HG02981 (cell line): ENCODE measurements at regions not wholly inside any gene's neighbourhood (a gene's known extent, or its start where the extent isn't known, plus 50 kb on each side); places are given as distances from the start of the nearest gene placed in this dataset.

Experiments
- ATAC-seq: cut with Tn5 transposase; IDR thresholded peaks from one replicate; pipeline ENCODE4 v1.9.1; 2021; ENCODE audit warnings: mild to moderate bottlenecking, moderate library complexity; ENCODE audit not compliant: unreplicated experiment

DNA sequence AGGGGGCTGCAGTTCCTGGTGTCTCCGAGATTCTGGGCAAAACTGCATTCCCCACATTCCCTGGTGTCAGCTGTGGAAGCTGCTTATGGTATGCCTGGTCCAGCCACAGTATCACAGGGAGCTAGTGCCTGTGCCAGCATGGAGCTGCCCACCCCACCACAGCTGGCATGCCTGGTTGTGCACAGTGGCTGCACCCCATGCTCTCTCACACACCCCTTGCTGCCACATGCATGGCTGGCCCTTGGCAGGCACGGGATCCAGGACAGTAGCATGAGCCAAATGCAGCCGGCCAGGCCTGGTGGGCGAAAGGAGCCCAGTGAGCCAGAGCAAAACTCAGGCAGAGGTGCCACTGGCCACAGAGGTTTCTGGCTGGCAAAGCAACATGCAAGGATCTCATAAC lies 418.0 kb upstream of the SPOCK3 start:
- ATAC-seq, result no peak

DNA sequence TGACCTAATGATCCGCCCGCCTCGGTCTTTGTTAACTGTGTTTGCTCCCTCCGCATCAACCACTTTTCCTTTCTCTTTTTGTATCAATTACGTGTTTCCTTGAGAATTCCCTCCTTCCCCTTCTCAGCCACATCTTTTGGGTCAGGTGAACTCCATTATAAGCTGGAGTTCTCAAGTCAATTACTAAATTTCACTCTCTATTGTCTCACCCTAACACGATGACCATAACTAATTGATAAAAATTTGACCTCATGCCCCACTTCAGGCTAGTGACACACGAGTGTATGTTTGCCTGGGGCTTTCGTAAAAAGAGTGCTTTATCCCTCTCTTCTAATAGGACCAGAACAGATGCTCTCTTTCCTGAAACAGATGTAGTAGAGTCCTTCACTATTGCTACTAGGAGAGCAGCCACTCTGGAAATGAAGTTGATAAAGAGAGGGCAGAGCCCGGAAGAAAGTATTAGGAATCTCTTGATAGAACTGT lies 403.6 kb upstream of the ANXA10 start:
- ATAC-seq, result no peak

DNA sequence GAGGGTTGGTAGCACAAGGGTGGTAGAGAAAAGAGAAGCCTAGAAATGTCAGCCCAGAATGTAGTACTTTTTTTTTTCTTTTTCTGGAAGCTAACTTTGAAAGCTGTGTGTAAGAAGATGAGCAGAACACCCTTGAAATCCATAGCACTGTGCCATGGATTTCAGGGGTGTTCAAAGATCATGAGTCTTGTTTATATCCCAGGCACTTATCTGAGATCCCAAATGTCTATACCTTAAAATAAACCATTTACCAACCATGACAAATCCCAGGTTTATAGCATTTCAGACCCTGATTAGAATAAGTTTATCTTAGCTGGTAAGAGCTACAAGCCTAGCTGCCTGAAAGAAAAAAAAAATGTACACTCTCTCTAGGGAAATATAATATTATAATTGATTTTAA lies 389.9 kb upstream of the ANXA10 start:
- ATAC-seq, result no peak

DNA sequence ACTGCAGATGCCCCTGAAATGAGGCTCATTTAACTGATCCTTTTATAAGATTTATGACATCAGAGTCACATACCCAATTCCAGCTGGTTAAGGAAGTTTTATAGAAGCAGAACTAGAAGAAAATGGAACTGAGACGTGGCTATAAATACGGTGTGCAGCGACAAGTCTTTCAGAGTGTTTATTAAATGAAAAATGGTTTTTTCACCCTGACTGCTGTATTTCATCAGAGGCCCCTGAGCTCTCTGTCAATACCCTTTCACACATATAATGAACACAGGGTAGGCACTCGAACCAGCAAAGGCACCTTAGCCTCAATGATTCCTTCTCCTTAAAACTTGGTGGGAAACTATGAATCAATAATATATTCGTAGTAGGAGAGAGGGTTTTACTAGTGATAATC lies 380.8 kb upstream of the ANXA10 start:
- ATAC-seq, result no peak

DNA sequence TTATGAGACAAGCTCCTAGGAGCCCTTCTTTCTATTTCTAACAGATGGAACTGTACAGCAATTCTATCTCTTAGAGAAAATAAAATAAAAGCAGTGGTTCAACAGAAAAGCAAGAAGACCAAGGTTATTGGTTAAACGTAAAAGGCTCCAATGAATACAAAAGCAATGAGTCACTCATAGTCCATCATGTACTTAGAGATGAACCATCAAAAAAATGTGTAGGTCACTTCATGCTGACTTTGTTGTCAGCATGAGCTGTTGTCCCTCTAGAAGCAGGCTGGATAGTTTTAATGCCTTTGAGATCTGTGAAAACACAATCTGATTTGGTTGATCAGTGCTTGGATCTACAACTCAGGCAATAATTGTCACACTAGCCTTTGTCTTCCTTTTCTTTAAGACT lies 378.6 kb upstream of the ANXA10 start:
- no peak for ATAC-seq

DNA sequence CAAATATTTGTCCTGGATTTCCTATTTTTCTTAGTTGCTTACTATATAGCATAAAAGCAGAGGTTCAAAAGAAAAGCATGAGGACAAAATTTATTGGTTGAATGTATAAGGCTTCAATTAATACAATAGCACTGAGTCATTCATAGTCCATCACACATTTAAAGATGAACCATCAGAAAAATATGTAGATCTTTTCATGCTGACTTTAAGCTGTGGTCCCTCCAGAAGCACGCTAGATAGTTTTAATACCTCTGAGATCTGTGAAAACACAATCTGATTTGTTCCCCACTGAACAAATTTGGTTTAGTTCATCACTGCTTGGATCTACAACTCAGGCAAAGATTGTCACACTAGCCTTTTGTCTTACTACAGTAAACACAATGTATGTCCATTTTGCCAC lies 377.2 kb upstream of the ANXA10 start:
- no peak for ATAC-seq

DNA sequence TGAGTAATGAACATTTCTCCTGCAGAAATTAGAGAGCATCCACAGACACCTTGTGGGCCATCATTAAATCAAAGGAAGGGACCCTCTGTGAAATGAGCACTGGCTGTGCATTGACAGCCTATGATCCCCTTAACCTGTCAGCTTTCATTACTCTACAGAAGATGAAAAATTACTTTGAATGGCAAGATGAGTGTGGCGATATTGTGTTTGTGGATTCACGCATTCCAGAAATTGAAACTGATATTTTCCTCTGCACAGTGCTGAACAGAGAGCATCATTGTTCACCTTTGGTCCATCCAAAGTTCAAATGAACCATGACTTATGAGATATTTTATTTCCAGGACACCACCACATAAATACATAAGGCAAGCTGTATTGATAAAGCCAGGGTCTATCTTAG lies 374.8 kb upstream of the ANXA10 start:
- ATAC-seq, result no peak

DNA sequence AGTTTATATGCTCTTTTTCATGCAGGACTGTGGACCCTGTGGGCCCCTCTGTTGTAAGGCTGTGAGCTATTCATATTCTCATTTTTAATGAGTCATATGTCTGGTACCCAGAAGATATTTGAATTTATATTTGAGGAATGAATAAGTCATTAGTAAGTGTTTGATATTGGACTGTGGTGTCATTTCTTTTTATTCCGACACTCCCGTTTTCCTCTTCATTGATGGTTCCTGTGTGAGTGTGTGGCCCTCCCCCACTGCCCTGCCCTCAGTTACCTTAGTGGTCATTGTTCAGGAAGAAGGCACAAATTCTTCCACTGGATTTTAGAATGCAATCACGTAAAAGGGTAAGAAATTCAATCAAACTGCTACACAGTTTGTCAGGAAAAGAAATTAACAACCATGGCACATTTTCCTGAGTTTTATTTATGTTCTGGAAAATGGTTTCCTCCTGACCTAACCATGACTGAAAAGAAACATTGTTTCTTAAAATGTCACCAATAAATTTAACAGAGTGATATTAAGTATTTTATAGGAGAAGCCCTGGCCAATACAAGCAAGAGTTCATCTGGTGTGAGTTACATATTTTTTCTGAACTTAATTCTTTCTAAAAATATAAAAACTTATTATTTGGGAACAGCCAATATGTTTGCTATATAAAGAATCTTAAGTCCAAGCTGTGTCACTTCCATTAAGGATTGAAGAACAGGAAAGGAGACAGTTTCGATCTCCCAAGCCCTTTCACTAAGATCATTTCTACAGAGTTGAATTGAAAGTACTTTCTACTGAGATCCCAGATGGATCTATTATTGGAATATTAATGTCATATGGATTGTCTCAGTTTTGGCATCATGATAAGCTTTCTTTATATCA lies 370.5 kb upstream of the ANXA10 start:
- ATAC-seq, result no peak

DNA sequence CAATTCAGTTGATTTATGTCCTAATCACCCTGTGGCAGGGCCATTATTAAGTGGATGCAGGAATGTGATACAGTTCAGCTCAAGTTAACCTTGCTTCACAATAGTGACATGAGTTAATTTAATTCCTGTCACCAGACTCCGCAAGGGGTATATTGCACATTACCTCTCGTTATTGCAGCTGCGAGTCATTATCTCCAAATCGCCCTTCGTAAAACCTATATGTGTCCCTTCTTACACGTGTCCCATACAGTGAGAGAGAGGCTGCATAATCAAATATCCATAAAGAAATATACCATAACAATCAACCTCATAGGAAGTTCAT lies 369.9 kb upstream of the ANXA10 start:
- no peak for ATAC-seq

DNA sequence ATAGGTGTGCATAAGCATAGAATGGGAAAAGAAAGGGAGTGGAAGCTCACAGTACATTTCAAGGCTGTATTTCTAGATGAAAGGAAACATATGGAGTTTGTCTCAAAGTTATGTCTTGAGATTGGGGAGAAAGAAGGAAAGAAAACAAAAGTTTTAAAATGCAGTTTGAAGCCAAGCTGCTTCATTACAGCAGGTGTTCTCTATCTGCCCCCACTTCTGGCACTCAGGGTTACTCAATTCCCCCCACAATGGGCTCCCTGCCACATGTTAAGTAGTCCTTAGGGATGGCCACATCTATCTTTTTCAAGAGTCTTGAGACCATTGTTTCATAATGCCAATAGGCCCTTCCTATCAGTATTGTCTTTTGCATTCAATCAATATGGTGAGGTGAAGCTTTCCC lies 367.4 kb upstream of the ANXA10 start:
- no peak for ATAC-seq

DNA sequence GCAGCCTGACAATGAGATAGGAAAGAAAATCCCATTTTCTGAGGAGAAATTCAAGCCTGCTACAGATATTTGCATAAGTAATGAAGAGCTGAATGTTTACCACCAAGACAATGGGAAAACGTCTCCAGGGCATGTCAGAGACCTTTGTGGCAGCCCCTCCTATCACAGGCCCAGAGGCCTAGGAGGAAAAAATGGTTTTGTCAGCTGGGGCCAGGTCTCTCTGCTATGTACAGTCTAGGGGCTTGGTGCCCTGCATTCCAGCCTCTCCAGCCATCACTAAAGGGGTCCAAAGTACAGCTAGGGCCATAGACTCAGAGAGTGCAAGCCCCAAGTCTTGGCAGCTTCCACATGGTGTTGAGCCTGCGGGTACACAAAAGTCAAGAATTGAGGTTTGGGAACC lies 361.6 kb upstream of the ANXA10 start:
- ATAC-seq, result no peak

DNA sequence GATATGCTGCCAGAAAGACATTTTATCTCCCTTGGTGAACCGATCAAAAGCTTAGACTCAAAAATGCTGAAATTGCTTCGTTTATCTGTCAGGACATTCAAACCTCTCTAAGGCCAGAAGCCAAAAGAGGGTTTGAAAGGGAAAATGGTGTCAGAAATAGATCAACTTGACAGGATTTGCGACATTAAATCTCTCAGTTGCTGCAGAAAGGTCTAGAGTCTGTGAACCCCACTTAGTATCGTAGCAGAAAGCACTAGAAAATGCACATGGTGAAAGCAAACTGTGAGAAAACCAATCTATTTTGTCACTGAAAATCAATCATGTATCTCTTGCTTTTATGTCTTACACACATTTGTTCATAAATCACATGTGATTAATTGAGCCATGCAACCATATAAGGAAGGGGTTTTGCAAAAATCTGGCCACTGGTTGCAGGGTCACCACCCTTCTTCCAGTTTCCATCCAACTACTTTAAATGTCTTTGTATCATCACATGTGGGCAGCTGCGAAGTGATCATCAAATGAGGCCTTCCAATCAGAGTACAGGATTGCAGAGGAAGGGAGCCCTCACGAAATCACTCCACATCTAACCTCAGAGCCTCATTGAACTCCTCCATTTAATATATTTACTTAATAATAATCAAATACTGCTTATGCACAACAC lies 347.2 kb upstream of the ANXA10 start:
- ATAC-seq, result no peak

DNA sequence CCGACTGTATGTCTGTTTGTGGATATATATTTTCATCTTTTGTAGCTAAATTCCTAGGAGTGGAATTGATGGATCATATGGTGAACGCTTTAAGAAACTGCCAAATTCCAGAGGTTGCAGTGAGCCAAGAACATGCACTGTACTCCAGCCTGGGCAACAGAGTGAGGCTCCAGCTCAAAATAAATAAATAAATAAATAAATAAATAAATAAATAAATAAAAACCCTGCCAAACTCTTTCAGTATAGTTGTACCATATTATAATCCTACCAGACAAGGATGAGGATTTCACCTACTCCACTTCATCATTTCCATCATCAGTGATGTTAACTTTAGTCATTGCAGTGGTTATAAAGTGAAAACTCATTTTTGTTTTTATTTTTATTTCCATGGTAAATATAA lies 325.1 kb upstream of the ANXA10 start:
- ATAC-seq, result no peak

DNA sequence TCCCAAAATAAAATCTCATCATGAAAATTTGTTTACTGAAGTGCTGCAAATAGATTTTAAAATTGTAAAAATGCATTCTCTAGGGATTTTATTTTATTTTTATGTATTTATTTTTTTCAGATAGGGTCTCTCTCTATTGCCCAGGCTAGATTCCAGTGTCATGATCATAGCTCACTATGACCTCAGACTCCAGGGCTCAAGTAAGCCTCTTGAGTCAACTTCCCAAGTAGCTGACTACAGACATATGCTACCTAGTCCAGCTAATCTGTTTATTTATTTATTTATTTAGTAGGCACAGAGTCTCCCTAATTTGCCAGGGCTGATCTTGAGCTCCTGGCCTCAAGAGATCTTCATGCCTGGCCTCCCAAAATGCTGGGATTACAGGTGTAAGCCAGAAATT lies 317.7 kb upstream of the ANXA10 start:
- ATAC-seq, result no peak

DNA sequence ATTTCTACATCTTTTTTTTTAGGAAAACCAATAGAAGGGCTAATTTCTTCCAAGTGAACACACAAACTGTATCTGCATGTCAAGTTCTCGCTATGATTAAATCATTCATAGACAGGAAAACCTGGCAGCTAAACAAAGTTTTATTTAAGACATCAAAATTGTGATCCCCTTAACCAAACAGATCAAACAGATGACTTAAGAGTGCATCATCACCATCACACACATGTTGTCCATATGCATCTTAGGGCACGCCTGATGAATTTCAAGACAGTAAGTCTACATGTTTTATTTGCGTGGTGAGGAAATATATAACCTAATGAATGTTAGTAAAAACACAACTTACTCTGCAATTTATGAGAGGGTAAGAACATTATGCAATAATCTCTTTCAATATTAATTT lies 317.0 kb upstream of the ANXA10 start:
- ATAC-seq, result no peak

DNA sequence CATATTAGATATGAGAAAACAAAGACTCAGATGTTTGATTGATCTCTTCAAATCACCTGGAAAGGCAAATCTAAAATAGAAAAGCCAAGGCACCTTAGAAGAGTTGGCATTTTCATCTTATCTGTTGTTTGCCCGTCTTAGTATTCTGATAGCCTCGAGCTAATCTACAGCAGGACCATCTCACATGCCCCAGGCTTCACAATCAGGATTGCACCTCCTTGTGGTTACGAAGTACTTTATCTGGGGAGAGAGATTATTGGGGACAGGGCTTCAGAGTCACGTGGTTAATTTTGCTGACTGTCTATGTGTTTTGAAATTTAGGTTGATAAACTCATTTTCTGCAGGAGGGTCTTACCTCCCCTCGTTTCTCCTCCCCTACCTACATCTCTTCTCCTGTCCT lies 313.1 kb upstream of the ANXA10 start:
- ATAC-seq, result no peak

DNA sequence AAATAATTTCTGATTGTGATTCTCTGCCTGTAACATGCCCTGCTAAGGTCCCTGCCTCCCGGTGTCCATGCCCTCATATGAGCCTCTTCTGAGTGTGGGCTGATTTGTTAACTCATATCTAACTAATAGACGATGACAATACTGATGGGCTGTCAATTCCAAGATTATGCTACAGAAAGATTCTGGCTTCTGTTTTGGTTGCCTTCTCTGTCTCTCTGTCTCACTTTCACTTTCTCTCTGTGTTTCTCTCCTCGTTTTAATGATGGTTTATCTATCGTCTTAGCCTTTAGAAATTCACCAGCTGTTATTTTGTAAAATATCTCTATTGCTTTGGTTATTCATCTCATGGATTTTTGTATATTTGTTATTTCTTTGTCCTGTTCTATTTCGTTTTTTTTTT lies 312.5 kb upstream of the ANXA10 start:
- no peak for ATAC-seq

DNA sequence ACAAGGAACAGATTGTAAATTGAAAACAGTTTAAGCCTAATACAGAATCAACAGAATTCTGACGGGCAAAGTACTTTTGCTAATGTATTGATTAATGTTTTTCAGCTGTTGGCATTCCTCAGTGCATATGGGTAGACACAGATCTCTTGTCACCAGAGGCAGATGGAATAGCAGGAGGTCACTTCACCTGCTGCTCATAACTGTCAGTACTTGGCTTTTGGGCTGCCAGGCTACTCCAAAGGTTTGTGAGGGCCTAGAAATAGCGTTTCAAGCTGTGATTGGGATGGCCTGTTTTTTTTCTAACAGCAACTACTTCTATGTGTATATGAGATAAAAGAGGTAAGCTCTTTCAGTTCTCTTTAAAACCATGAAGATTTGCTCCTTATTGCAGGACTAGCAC lies 307.5 kb upstream of the ANXA10 start:
- no peak for ATAC-seq

DNA sequence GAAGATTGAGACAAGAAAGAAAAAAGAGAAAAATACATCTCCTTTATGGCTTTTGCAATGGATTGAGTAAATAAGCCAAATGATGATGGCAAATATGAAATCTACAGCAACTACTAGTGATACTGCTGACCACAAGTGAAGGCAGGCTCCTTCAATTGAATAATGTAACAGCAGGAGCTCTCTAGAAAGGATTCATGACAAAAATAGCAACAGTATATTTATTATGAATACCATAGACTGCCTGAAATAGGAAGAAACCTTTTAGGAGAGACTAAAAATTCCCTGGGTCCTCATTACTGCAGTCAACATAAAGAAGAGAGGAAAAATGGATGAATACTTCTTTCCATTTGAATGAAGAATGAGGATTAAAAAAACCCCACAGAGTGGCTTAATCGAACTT lies 306.8 kb upstream of the ANXA10 start:
- no peak for ATAC-seq

DNA sequence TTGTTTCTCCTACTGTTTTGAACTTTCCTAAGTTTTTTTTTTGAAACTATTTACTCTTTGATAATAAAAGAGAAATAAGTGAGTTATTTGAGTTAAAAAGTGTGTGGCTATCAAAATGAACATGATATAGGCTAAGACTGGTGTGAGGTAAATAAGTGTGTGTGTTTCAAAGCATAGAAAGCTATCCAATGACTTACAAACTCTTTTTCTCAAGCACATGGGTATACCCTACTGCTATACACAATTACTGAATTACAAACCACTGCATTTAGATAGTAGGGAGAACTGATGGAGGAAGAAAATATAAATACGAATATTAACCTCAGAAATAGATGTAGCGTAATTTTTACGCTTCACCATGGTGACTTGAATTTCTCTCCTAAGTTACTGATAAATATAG lies 305.8 kb upstream of the ANXA10 start:
- no peak for ATAC-seq

DNA sequence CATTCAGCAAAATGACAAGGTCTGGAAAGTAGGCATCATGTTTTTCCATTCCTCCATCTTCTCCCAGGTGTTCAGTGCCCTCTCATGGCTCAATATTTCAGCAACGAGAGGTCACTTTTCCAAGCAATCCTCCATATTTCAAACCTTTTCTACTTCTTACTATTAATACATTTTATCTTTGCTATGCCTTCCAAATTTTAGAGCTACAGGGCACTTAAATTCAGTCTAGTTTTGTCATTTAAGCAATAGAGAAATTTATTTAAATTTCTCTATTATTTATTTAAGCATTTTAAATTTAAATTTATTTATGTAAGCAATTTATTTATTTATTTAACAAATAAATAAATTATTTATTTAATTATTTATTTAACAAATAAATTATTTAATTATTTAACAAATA lies 305.1 kb upstream of the ANXA10 start:
- no peak for ATAC-seq

DNA sequence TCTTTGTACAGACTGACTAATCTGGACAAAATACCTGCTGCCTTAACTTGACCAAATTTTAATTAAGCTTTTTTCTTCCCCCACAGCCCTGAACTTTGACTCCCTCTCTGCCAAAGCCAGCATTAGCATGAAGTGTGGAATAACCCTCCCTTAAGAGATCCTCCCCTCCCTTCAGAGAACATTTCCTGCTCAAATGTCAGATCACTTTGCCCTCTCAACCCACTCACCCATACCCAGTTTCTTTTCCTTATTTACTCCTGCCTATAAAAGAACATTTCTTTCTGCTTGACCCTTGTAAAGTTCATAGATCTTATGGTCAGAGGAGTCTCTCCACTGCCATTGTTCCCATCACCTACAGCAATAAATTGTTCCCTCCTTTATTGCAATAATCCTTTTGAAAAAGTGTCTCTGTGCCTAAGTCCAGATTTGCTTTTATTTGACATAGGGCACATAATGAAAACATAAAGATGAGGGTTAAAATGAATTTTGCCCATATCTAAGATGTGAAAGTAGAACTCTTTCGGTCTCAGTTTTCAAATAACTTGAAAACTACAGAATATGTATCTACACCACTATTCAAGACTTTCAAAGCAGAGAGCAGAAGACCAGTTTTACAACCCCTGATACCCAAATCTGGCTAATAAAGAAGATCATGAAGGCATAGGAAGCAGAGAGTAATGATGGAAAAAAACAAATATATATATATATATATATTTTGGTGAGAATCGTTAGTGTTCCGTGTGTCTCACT lies 289.7 kb upstream of the ANXA10 start:
- ATAC-seq, result no peak
